Left lobe of liver (tissue), 2 donors: ENCODE measurements at regions not wholly inside any gene's neighbourhood (a gene's known extent, or its start where the extent isn't known, plus 50 kb on each side); places are given as distances from the start of the nearest gene placed in this dataset.
"Not testable (repeated sequence)": the region's sequence is repeated elsewhere in the genome, so short reads cannot be mapped to it uniquely, and the experiment has no call there.

Experiments used
- ATAC-seq: fragments of 200-7000 bp; cut with Tn5 transposase; one replicate; pipeline ENCODE4 v1.9.1; 2020; ENCODE audit warnings: mild to moderate bottlenecking, moderate library complexity
- DNase-seq: peaks from one replicate; pipeline ENCODE4 v3.0.0-alpha.2; 2020; ENCODE audit warnings: low spot score
- donor health status: DM: no; HTN: no; CAD: no; lungs with moderate emphysema.
- donor health status: DM: no; HTN: yes; CAD: no.

GRCh38 chr2:52502476-52502860 lies 1265.1 kb upstream of the CHAC2 start:
- no peak for DNase-seq
- peak; percentile 59 for ATAC-seq

- ATAC-seq (peak; percentile 57), DNase-seq (no peak)
Measured at GRCh38 chr2:52501715-52502475, 1265.7 kb upstream of the CHAC2 start.

DNA sequence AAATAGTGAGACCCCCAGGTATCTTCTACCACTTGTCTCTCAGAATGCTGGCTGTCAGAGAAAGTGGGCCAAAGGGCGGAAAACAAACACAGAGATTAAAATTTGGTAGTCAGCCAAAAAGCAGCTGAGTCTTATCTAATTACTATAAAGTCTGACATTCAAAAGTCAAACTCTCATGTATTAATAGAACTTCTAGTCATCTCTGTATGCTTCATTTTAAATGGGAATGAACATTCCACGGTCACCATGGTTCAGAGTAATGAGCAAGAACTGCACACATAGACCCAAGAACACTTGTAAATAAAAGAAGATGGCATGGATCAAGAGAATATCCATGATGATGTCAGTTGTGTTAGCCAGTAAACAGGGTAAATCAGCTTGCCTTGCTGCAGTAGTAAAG lies 1267.0 kb upstream of the CHAC2 start:
- peak; percentile 47 for DNase-seq
- ATAC-seq = peak; percentile 56

- ATAC-seq = no peak
Measured at GRCh38 chr2:52498077-52498750, 1269.4 kb upstream of the CHAC2 start.

DNA sequence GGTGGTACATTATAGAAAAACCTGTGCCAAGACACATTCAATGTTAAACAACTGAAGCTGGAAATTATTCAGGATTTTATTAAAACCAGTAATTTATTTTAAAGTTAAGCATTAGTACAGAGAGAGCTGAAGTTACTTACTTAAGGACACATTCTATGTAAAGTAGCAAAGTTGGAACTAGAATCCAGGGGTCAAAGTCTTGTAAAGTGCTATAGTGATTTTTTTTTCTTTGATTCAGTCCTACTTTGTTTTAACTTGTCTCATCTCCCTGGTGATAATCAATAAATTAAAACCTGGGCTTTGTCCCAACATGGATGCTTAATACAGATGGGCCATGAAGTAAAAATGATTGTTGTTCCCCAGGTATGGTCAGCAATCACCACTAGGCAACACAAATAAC lies 1271.8 kb upstream of the CHAC2 start:
- ATAC-seq (peak; percentile 67), DNase-seq (no peak)

More at GRCh38 chr2:52498077-52498750, 1269.4 kb upstream of the CHAC2 start:
- no peak for DNase-seq

DNA sequence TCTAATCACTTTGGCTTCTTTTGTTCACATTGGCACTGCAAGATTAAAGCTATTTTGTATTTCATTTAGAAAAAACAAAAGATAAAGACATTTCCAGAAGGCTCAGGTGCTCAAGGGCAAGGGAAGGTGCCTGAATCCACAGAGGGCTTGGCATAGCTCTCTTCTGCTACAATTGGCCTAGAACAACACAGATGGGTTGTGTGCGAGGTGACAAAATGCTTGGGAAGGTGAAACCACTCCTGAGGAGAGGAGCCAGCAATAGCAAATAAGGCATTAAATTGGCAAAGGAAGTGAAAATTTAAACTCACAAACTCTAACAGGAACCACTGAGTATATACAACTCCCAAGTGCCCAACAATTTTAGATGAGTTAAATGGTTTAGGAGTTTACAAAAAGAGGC lies 1290.4 kb upstream of the CHAC2 start:
- ATAC-seq = no peak

GRCh38 chr2:52475590-52475989 lies 1292.0 kb upstream of the CHAC2 start:
- DNase-seq (no peak), ATAC-seq (peak; percentile 39)

More for the DNA sequence above, 1290.4 kb upstream of the CHAC2 start:
- no peak for DNase-seq

- peak; percentile 48 for DNase-seq
- peak; percentile 87 for ATAC-seq
Measured at GRCh38 chr2:52474091-52474490, 1293.5 kb upstream of the CHAC2 start.

GRCh38 chr2:52473526-52473925 lies 1294.1 kb upstream of the CHAC2 start:
- ATAC-seq = no peak
- no peak for DNase-seq

DNA sequence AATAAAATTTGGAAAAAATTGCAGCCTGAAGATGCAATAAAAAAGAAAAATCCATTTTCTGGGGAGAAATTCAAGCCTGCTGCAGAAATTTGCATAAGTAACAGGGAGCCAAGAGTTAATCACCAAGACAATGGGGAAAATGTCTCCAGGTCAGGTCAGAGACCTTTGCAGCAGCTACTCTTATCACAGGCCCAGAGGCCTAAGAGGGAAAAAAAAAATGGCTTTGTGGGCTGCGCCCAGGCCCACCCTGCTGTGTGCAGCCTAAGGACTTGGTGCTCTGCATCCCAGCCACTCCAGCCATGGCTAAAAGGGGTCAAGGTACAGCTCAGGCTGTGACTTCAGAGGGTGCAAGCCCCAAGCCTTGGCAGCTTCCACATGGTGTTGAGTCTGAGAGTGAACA lies 1297.1 kb upstream of the CHAC2 start:
- not testable (repeated sequence) for DNase-seq, ATAC-seq

GRCh38 chr2:52467189-52467588 lies 1300.4 kb upstream of the CHAC2 start:
- DNase-seq (no peak), ATAC-seq (no peak)

DNA sequence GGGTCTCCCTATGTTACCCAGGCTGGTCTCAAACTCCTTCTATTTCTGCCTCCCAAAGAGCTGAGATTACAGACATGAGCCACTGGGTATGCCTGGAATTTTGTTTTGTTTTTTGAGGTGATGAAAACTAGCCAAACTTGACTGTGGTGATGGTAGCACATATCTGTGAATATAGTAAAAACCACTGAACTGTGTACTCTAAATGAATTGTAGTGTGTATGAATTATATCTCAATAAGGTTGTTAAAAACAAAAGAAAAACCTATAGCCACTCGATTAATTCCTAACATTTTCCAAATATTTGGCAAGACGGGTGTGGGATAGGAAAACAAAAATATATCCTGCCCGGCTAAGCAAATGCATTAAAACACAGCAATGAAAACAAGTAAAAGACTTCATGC lies 1302.3 kb upstream of the CHAC2 start:
- ATAC-seq = no peak

GRCh38 chr2:52463457-52463856 lies 1304.1 kb upstream of the CHAC2 start:
- DNase-seq = no peak
- ATAC-seq = peak; percentile 47

More for the DNA sequence above, 1302.3 kb upstream of the CHAC2 start:
- no peak for DNase-seq

- peak; percentile 20 for ATAC-seq
- no peak for DNase-seq
Measured at GRCh38 chr2:52456561-52457377, 1310.8 kb upstream of the CHAC2 start.

DNA sequence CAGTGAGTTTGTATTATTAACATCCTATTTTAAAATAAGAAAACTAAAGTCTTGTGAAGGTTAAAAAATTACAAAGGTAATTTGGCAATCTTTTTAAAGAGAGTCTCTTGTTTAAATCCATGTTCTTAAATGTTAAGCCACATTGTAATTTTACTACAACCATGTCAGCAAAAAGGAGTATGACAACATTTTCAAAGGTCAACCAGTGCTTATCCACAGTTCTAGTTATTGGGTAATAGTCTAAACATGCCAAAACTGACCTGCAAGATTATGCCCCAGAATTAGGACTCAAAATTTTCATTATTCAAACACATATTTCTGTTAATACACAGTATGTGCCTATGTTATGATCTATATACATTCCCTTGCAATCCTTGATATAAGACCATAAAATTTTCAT lies 1312.6 kb upstream of the CHAC2 start:
- no peak for DNase-seq
- ATAC-seq = peak; percentile 80

DNA sequence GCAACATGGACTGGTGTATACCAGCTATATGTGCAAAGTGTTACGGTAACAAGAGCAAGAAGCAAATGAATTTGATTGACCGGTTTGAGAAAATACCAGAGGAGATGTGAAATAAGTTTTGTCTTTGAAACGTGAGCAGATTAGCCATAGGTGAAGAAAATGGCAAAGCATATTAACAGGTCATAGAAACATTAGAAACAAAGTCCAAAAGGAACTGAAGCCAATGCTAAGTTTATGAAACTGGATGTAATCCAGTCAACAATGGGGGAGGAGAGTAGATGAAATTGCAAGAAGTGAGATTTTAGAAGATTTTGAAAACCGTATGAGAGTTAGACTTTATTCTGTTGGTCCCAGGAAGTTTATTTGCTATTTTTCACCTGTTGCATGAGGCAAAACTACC lies 1315.4 kb upstream of the CHAC2 start:
- DNase-seq (no peak), ATAC-seq (peak; percentile 75)

- DNase-seq (no peak), ATAC-seq (no peak)
Measured at GRCh38 chr2:52445686-52446085, 1321.9 kb upstream of the CHAC2 start.

GRCh38 chr2:52431352-52431760 lies 1336.2 kb upstream of the CHAC2 start:
- DNase-seq = peak; percentile 70
- peak; percentile 89 for ATAC-seq

- DNase-seq = no peak
- peak; percentile 28 for ATAC-seq
Measured at GRCh38 chr2:52429740-52430139, 1337.9 kb upstream of the CHAC2 start.

GRCh38 chr2:52429171-52429570 lies 1338.4 kb upstream of the CHAC2 start:
- ATAC-seq (no peak), DNase-seq (no peak)

DNA sequence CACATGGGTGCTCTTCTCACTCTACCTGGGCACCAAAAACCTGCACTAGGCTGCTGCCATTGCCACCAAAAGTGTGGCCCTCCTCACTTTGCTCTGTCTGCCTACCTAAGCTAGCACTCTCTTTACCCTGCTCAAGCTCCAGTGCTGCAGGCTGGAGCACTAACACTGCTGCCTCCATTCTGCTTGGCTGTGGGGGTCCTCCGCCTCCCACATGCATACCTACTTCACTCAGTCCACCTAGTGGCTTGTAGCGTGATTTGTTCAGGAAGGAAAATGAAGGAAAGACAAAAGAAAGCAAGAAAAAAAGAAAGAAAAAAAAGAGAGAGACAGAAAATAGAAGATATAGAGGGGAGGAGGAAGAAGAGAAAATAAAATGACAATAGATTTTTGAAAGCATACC lies 1339.4 kb upstream of the CHAC2 start:
- ATAC-seq = no peak
- no peak for DNase-seq

DNA sequence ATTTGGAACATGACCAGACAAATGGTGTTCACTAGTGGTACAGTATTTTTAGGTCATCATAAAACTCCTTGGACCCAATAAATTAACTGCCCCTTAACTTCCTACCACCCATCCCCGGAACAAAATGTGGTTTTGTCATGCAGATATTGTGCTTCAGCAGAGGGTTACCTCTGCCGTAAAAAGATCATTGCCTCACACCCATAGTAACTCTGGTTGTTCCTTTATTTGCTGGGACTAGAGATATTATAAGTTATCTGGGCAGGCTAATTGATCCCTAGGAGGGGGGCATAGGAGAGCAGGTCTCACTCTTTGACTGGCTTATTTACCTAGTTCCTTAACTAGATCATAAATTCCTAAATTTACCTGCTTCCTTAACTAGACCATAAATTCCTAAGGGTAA lies 1343.9 kb upstream of the CHAC2 start:
- no peak for DNase-seq
- peak; percentile 65 for ATAC-seq
